ENCODE measurements at regions not wholly inside any gene's neighbourhood (a gene's known extent, or its start where the extent isn't known, plus 50 kb on each side); places are given as distances from the start of the nearest gene placed in this dataset.

GRCh38 chr2:156170929-156171328 is 161.6 kb downstream of the NR4A2 start:
- Mint-ChIP-seq H3K4me3 (ENCODE audit: unreplicated experiment) (no peak overlapping the region), H3K4me1 (ENCODE audit: insufficient read depth, unreplicated experiment) (no peaks in the 10 kb centered on the region), H3K27ac (ENCODE audit: low read depth, unreplicated experiment) (no peak overlapping the region), H3K27me3 (ENCODE audit: insufficient read depth, unreplicated experiment) (no peaks in the 10 kb centered on the region), H3K36me3 (ENCODE audit: insufficient read depth, unreplicated experiment) (peaks cover 5% of the 10 kb centered on the region), H3K9me3 (ENCODE audit: unreplicated experiment) (no peaks in the 10 kb centered on the region)
- ChIA-PET CTCF (no interaction called here), POLR2A (no interaction called here)
- DNase-seq (ENCODE audit: unreplicated experiment), result no peak
- intact Hi-C loops (cut with micrococcal nuclease), result no loop called here
- no TSS peak for BruUV-seq (replicated peaks)
- no peak for TF ChIP-seq CTCF (IDR thresholded peaks at IDR 0.05; ENCODE audit: unreplicated experiment)

DNA sequence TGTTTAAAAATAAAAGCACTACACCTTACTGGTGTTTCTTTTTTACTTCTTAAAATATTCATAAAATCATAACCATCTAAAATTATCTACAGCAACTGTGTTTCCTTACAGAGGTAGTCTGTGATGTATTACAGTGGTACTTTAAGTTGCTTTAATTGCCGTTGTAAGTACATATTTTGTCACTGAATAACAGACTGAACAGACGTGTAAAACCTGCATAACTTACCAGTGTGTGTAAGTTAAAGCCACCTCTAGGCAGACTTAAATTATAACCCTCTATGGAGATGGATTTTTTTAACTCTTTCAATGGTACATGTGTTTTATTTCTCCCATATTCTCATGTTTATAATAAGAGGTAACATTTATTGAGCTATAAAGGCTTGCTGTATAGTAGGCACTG is 166.8 kb downstream of the NR4A2 start:
- no peak for TF ChIP-seq CTCF (IDR thresholded peaks at IDR 0.05; ENCODE audit: unreplicated experiment)
- ChIA-PET POLR2A (no interaction called here), CTCF (interaction anchor here (0.6 kb wide), 1 partner anchor 337 kb away, joined by 3 read pairs; no protein-coding TSS in a partner anchor)
- Mint-ChIP-seq H3K4me3 (ENCODE audit: unreplicated experiment) (no peak overlapping the region), H3K36me3 (ENCODE audit: insufficient read depth, unreplicated experiment) (no peaks in the 10 kb centered on the region), H3K27me3 (ENCODE audit: insufficient read depth, unreplicated experiment) (no peaks in the 10 kb centered on the region), H3K4me1 (ENCODE audit: insufficient read depth, unreplicated experiment) (no peaks in the 10 kb centered on the region), H3K9me3 (ENCODE audit: unreplicated experiment) (no peaks in the 10 kb centered on the region), H3K27ac (ENCODE audit: low read depth, unreplicated experiment) (no peak overlapping the region)
- DNase-seq (ENCODE audit: unreplicated experiment), result no peak
- no TSS peak for BruUV-seq (replicated peaks)
- intact Hi-C loops (cut with micrococcal nuclease), result no loop called here

DNA sequence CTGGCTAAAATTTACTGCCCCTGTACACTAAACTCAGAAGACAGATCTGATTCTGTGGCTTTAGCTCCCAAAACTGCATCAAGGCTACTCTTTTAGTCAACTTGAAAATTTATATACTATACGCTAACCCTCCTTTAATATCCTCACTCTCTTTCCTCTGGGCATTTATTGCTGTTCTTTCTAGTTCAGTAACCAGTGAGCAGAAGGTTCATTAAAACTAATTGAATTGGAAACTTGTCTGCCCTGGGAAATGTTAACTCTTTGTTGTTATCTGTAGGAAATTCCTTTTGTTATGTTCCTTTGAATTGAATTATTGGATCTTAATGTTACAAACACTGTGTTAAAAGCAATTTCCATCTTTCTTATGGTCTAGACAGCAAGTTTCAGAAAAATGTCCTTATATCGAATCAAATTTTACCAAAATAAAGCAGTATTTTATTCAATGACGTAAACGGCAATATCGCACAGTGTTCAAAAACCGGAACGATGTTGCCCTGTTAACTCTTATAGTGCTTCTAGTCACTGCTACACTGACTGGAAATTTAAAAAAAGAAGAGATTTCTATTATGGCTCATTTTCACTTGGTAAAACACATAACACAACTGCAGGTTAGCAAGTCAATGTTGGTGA is 168.3 kb downstream of the NR4A2 start:
- Mint-ChIP-seq H3K4me1 (ENCODE audit: insufficient read depth, unreplicated experiment) (no peaks in the 10 kb centered on the region), H3K36me3 (ENCODE audit: insufficient read depth, unreplicated experiment) (no peaks in the 10 kb centered on the region), H3K4me3 (ENCODE audit: unreplicated experiment) (no peak overlapping the region), H3K27me3 (ENCODE audit: insufficient read depth, unreplicated experiment) (no peaks in the 10 kb centered on the region), H3K27ac (ENCODE audit: low read depth, unreplicated experiment) (no peak overlapping the region), H3K9me3 (ENCODE audit: unreplicated experiment) (no peaks in the 10 kb centered on the region)
- no peak for TF ChIP-seq CTCF (IDR thresholded peaks at IDR 0.05; ENCODE audit: unreplicated experiment)
- DNase-seq (ENCODE audit: unreplicated experiment), result no peak
- intact Hi-C loops (cut with micrococcal nuclease), result no loop called here
- ChIA-PET CTCF (no interaction called here), POLR2A (no interaction called here)
- BruUV-seq (replicated peaks), result no TSS peak

- intact Hi-C loops (cut with micrococcal nuclease), result no loop called here
- H3K9me3 Mint-ChIP-seq (ENCODE audit: unreplicated experiment), result no peaks in the 10 kb centered on the region
- no peak for TF ChIP-seq CTCF (IDR thresholded peaks at IDR 0.05; ENCODE audit: unreplicated experiment)
- BruUV-seq (replicated peaks), result no TSS peak
- DNase-seq (ENCODE audit: unreplicated experiment), result no peak
- POLR2A ChIA-PET, result no interaction called here
- no peaks in the 10 kb centered on the region for H3K36me3 Mint-ChIP-seq (ENCODE audit: insufficient read depth, unreplicated experiment)
- CTCF ChIA-PET, result interaction anchor here (0.8 to 1.3 kb wide), 2 partner anchors 12 to 430 kb away, joined by 5 to 7 read pairs; no protein-coding TSS in a partner anchor
- H3K4me1 Mint-ChIP-seq (ENCODE audit: insufficient read depth, unreplicated experiment), result no peaks in the 10 kb centered on the region
- no peak overlapping the region for H3K4me3 Mint-ChIP-seq (ENCODE audit: unreplicated experiment)
- no peaks in the 10 kb centered on the region for H3K27me3 Mint-ChIP-seq (ENCODE audit: insufficient read depth, unreplicated experiment)
- no peak overlapping the region for H3K27ac Mint-ChIP-seq (ENCODE audit: low read depth, unreplicated experiment)
Observed at GRCh38 chr2:156158808-156159207, 173.7 kb downstream of the NR4A2 start.

All from MCF 10A (cell line).